ENCODE measurements at regions not wholly inside any gene's neighbourhood (a gene's known extent, or its start where the extent isn't known, plus 50 kb on each side); places are given as distances from the start of the nearest gene placed in this dataset.

- TF ChIP-seq BRCA1 (IDR thresholded peaks at IDR 0.05; ENCODE audit: low read depth, low read length) = no peak
- peak; percentile 49 to 65 for TF ChIP-seq RAD21 (IDR thresholded peaks at IDR 0.05 in 1 of 2, conservative IDR thresholded peaks at IDR 0.05 in 1 of 2; ENCODE audit: low read depth in 2 of 2, low read length in 2 of 2)
- TF ChIP-seq KDM1A (IDR thresholded peaks at IDR 0.05; ENCODE audit: borderline replicate concordance, low read length) = 0 out of 2 replicates have a peak, but pooled peaks have one; percentile 34
- peak; percentile 99 for TF ChIP-seq MAX (IDR thresholded peaks at IDR 0.05)
- TF ChIP-seq CREB1 (IDR thresholded peaks at IDR 0.05) = no peak
- peak; percentile 91 for TF ChIP-seq YY1 (IDR thresholded peaks at IDR 0.05; ENCODE audit: low read depth, low read length)
- TF ChIP-seq SAP30 (IDR thresholded peaks at IDR 0.05; ENCODE audit: insufficient read depth, insufficient replicate concordance, low read length) = no peak
- no peak for TF ChIP-seq RFX5 (IDR thresholded peaks at IDR 0.05; ENCODE audit: borderline replicate concordance, low read depth, low read length)
- no peak for TF ChIP-seq CTBP2 (IDR thresholded peaks at IDR 0.05; ENCODE audit: borderline replicate concordance, insufficient read depth, insufficient read length, low read length)
- TF ChIP-seq POLR2AphosphoS5 (IDR thresholded peaks at IDR 0.05; ENCODE audit: low read depth, low read length) = 0 out of 2 replicates have a peak, but pooled peaks have one; percentile 48
- no peak for TF ChIP-seq SIX5 (IDR thresholded peaks at IDR 0.05; ENCODE audit: low read depth, low read length)
- TF ChIP-seq EZH2 (IDR thresholded peaks at IDR 0.05; ENCODE audit: low read depth, low read length, severe bottlenecking) = peak; percentile 42
- no peak for TF ChIP-seq SUZ12 (IDR thresholded peaks at IDR 0.05; ENCODE audit: low read length)
- 0 out of 2 replicates have a peak, but pooled peaks have one; percentile 23 for TF ChIP-seq EGR1 (IDR thresholded peaks at IDR 0.05; ENCODE audit: borderline replicate concordance, low read depth, low read length)
- TF ChIP-seq SP1 (IDR thresholded peaks at IDR 0.05; ENCODE audit: low read depth, low read length) = peak; percentile 71
- no peak for TF ChIP-seq RXRA (IDR thresholded peaks at IDR 0.05; ENCODE audit: insufficient read depth, low read depth, low read length)
- TF ChIP-seq PHF8 (conservative IDR thresholded peaks at IDR 0.05; ENCODE audit: low read depth, low read length) = no peak
- TF ChIP-seq NRF1 (IDR thresholded peaks at IDR 0.05; ENCODE audit: low read depth, low read length) = no peak
- no peak for TF ChIP-seq TBP (IDR thresholded peaks at IDR 0.05; ENCODE audit: low read depth, low read length)
- TF ChIP-seq NANOG (IDR thresholded peaks at IDR 0.05; ENCODE audit: insufficient read depth, low read depth, low read length, poor library complexity, severe bottlenecking) = peak; percentile 81
- TF ChIP-seq HDAC6 (IDR thresholded peaks at IDR 0.05; ENCODE audit: low read depth, low read length) = no peak
- peak in 1 of 2 experiments; percentile 54 for TF ChIP-seq BCL11A (IDR thresholded peaks at IDR 0.05; ENCODE audit: low read depth in 2 of 2, low read length in 2 of 2)
- TF ChIP-seq POLR2A (IDR thresholded peaks at IDR 0.05; ENCODE audit: control extremely low read depth in 1 of 2, low read depth in 2 of 2, low read length in 2 of 2) = no peak
- no peak for TF ChIP-seq CEBPB (IDR thresholded peaks at IDR 0.05; ENCODE audit: low read depth, low read length)
Measured at GRCh38 chr16:19948186-19949104, 63.8 kb upstream of the GPRC5B start (continued).

Data from H1 (cell line).